ENCODE measurements at regions not wholly inside any gene's neighbourhood (a gene's known extent, or its start where the extent isn't known, plus 50 kb on each side); places are given as distances from the start of the nearest gene placed in this dataset.

GRCh38 chr7:69109879-69110278, 488.4 kb upstream of the AUTS2 start:
- TF ChIP-seq CTCF (IDR thresholded peaks at IDR 0.05) (no peak), EP300 (IDR thresholded peaks at IDR 0.05) (no peak), POLR2A (IDR thresholded peaks at IDR 0.05) (no peak), POLR2AphosphoS5 (IDR thresholded peaks at IDR 0.05) (no peak)
